ENCODE measurements at regions not wholly inside any gene's neighbourhood (a gene's known extent, or its start where the extent isn't known, plus 50 kb on each side); places are given as distances from the start of the nearest gene placed in this dataset.

- TF ChIP-seq EP300 (IDR thresholded peaks at IDR 0.05) (no peak), CTCF (IDR thresholded peaks at IDR 0.05) (no peak)
Observed at GRCh38 chr4:189548484-189549125, 392.1 kb upstream of the FRG1 start.
